ENCODE measurements at regions not wholly inside any gene's neighbourhood (a gene's known extent, or its start where the extent isn't known, plus 50 kb on each side); places are given as distances from the start of the nearest gene placed in this dataset.

DNA sequence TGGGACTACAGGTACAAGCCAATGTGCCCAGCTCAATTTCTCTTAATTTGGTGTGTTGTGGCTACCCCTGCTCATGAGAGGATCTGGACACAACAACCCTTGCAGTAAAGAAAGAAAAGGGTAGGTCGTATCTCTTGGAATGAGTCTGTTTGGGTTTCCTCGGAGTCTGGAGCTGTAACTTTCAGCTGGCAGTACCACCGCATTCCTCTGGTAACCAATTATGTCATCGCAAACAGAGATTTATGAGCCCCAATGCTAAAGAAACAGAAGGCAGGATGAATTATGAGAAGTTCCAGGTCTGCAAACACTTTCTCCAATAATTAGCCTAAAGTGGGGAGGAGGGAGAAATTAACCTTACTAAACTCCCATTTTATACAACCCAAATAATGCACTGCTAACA is 186.6 kb upstream of the NRP1 start:
- TF ChIP-seq EGR1 (IDR thresholded peaks at IDR 0.05) (no peak), TEAD4 (IDR thresholded peaks at IDR 0.05) (no peak), TCF12 (IDR thresholded peaks at IDR 0.05; ENCODE audit: low read depth) (no peak), CREB1 (IDR thresholded peaks at IDR 0.05; ENCODE audit: low read depth) (no peak), RAD21 (IDR thresholded peaks at IDR 0.05; ENCODE audit: low read depth) (no peak), YY1 (IDR thresholded peaks at IDR 0.05; ENCODE audit: low read depth) (no peak), ZBTB7A (IDR thresholded peaks at IDR 0.05; ENCODE audit: low read depth) (no peak), TAF1 (IDR thresholded peaks at IDR 0.05; ENCODE audit: low read depth) (no peak)
- TF ChIP-seq, protein P1, sequence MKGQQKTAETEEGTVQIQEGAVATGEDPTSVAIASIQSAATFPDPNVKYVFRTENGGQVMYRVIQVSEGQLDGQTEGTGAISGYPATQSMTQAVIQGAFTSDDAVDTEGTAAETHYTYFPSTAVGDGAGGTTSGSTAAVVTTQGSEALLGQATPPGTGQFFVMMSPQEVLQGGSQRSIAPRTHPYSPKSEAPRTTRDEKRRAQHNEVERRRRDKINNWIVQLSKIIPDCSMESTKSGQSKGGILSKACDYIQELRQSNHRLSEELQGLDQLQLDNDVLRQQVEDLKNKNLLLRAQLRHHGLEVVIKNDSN (IDR thresholded peaks at IDR 0.05), result no peak
- TF ChIP-seq, protein P2, sequence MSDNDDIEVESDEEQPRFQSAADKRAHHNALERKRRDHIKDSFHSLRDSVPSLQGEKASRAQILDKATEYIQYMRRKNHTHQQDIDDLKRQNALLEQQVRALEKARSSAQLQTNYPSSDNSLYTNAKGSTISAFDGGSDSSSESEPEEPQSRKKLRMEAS (IDR thresholded peaks at IDR 0.05), result no peak
- TF ChIP-seq, protein P3, sequence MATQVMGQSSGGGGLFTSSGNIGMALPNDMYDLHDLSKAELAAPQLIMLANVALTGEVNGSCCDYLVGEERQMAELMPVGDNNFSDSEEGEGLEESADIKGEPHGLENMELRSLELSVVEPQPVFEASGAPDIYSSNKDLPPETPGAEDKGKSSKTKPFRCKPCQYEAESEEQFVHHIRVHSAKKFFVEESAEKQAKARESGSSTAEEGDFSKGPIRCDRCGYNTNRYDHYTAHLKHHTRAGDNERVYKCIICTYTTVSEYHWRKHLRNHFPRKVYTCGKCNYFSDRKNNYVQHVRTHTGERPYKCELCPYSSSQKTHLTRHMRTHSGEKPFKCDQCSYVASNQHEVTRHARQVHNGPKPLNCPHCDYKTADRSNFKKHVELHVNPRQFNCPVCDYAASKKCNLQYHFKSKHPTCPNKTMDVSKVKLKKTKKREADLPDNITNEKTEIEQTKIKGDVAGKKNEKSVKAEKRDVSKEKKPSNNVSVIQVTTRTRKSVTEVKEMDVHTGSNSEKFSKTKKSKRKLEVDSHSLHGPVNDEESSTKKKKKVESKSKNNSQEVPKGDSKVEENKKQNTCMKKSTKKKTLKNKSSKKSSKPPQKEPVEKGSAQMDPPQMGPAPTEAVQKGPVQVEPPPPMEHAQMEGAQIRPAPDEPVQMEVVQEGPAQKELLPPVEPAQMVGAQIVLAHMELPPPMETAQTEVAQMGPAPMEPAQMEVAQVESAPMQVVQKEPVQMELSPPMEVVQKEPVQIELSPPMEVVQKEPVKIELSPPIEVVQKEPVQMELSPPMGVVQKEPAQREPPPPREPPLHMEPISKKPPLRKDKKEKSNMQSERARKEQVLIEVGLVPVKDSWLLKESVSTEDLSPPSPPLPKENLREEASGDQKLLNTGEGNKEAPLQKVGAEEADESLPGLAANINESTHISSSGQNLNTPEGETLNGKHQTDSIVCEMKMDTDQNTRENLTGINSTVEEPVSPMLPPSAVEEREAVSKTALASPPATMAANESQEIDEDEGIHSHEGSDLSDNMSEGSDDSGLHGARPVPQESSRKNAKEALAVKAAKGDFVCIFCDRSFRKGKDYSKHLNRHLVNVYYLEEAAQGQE (IDR thresholded peaks at IDR 0.05; ENCODE audit: low read depth), result no peak

DNA sequence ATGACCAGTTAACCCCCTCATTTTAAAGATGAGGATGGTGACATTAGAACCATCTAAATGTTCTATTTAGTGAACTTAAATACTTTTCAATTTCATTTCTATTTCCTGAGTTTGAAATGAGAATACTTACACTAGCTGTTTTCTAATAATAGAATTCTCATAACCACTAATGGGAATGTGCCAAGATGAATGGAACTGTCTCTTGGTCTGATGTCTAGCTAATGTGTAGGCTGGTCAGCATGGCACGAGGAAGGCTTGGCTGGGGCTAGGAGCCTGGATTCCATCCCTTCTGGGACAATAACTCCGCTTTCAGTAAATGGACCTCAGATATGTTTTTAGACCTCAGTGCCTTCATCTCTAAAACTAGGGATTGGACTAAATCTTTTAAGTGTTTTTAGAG is 185.8 kb upstream of the NRP1 start:
- TF ChIP-seq CEBPB (IDR thresholded peaks at IDR 0.05), result no peak
- TF ChIP-seq FOXM1 (IDR thresholded peaks at IDR 0.05; ENCODE audit: borderline replicate concordance, low read depth), result no peak
- no peak for TF ChIP-seq TAF1 (IDR thresholded peaks at IDR 0.05; ENCODE audit: low read depth)
- TF ChIP-seq, protein P2 (IDR thresholded peaks at IDR 0.05), result no peak
- TF ChIP-seq NFIC (IDR thresholded peaks at IDR 0.05), result no peak
- TF ChIP-seq, protein P3 (IDR thresholded peaks at IDR 0.05; ENCODE audit: low read depth), result no peak
- TF ChIP-seq CREB1 (IDR thresholded peaks at IDR 0.05; ENCODE audit: low read depth), result no peak
- no peak for TF ChIP-seq TEAD4 (IDR thresholded peaks at IDR 0.05)
- TF ChIP-seq ZBTB7A (IDR thresholded peaks at IDR 0.05; ENCODE audit: low read depth), result no peak
- no peak for TF ChIP-seq YY1 (IDR thresholded peaks at IDR 0.05; ENCODE audit: low read depth)
- TF ChIP-seq EP300 (IDR thresholded peaks at IDR 0.05; ENCODE audit: borderline replicate concordance), result no peak
- no peak for TF ChIP-seq EGR1 (IDR thresholded peaks at IDR 0.05)
- TF ChIP-seq, protein P1 (IDR thresholded peaks at IDR 0.05), result no peak
- no peak for TF ChIP-seq RAD21 (IDR thresholded peaks at IDR 0.05; ENCODE audit: low read depth)
- TF ChIP-seq TCF12 (IDR thresholded peaks at IDR 0.05; ENCODE audit: low read depth), result no peak

DNA sequence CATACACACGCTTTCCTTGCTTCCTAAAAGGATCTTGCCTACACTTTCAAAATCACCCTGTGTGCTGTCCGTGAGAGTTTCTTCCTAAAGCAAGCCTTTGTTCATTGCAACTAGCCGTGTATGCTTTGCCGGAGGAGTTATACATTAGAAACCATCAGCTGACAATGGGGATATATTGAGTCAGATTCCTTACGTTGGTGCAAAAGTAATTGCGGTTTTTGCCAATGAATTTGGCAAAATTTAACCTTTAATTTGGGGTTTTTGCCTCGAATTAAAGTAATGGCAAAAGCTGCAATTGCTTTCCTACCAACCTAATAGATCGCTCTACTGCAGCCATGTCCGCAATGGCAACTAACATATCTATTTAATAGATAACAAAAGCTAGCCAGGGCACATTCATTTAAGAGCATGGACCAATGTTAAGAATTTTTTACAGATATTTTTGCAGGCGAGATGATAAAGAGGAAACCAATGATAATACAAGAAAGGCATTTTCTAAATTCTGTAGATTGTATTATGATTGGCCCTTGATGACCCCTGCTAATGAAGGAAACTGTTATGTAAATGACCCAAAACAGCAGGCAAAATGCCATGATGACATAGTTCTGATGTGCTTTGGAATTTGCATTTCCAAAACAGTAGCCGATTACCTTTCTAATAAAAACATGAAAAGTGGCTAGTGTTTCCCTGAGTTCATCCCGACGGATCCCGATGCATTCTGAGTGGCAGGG is 184.8 kb upstream of the NRP1 start:
- no peak for TF ChIP-seq EGR1 (IDR thresholded peaks at IDR 0.05)
- TF ChIP-seq EP300 (IDR thresholded peaks at IDR 0.05; ENCODE audit: borderline replicate concordance), result no peak
- TF ChIP-seq ZBTB7A (IDR thresholded peaks at IDR 0.05; ENCODE audit: low read depth), result no peak
- TF ChIP-seq CEBPB (IDR thresholded peaks at IDR 0.05), result no peak

DNA sequence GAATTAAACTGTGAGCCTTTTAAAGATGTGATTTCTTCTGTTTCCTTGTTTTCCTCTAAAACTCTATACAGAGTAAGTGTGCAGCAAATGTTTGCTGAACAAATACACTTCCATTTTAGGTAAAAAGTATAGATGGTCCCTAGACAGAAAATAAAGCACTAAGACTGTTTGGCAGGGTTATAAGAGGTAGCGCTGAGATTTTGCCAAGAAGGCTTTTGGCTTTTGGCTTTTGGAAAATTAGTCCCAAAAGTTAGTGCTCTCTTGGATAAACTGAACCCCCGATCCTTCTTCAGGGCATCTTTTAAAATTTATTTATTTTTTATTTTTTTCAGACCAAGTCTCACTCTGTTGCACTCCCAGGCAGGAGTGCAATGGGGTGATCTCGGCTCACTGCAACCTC is 175.7 kb upstream of the NRP1 start:
- TF ChIP-seq TEAD4 (IDR thresholded peaks at IDR 0.05) (no peak), CEBPB (IDR thresholded peaks at IDR 0.05) (no peak), RAD21 (IDR thresholded peaks at IDR 0.05; ENCODE audit: low read depth) (no peak), TAF1 (IDR thresholded peaks at IDR 0.05; ENCODE audit: low read depth) (no peak), TCF12 (IDR thresholded peaks at IDR 0.05; ENCODE audit: low read depth) (no peak), YY1 (IDR thresholded peaks at IDR 0.05; ENCODE audit: low read depth) (no peak), EP300 (IDR thresholded peaks at IDR 0.05; ENCODE audit: borderline replicate concordance) (no peak), EGR1 (IDR thresholded peaks at IDR 0.05) (no peak), ZBTB7A (IDR thresholded peaks at IDR 0.05; ENCODE audit: low read depth) (no peak), FOXM1 (IDR thresholded peaks at IDR 0.05; ENCODE audit: borderline replicate concordance, low read depth) (no peak), CREB1 (IDR thresholded peaks at IDR 0.05; ENCODE audit: low read depth) (no peak), NFIC (IDR thresholded peaks at IDR 0.05) (no peak)
- TF ChIP-seq, protein P3 (IDR thresholded peaks at IDR 0.05; ENCODE audit: low read depth), result no peak
- TF ChIP-seq, protein P1 (IDR thresholded peaks at IDR 0.05), result no peak
- TF ChIP-seq, protein P2 (IDR thresholded peaks at IDR 0.05), result no peak
